ENCODE measurements at regions not wholly inside any gene's neighbourhood (a gene's known extent, or its start where the extent isn't known, plus 50 kb on each side); places are given as distances from the start of the nearest gene placed in this dataset.

- TF ChIP-seq HNF1A (IDR thresholded peaks at IDR 0.05; ENCODE audit: low read depth) (0 out of 2 replicates have a peak, but pooled peaks have one; percentile 61), HNF1A (CRISPR knock-in tag; IDR thresholded peaks at IDR 0.05; ENCODE audit: borderline replicate concordance) (peak; percentile 60; the same call in 1 of the 2 replicates), MIER3 (CRISPR knock-in tag; IDR thresholded peaks at IDR 0.05; ENCODE audit: borderline replicate concordance) (peak; percentile 87; the same call in 1 of the 2 replicates), ZNF644 (CRISPR knock-in tag; IDR thresholded peaks at IDR 0.05; ENCODE audit: low read depth) (peak; percentile 92), ZNF230 (CRISPR knock-in tag; IDR thresholded peaks at IDR 0.05) (no peak), ZNF292 (CRISPR knock-in tag; IDR thresholded peaks at IDR 0.05; ENCODE audit: borderline replicate concordance, low read depth) (peak; percentile 59; the same call in 1 of the 2 replicates), SIX4 (CRISPR knock-in tag; IDR thresholded peaks at IDR 0.05) (no peak), ZNF10 (CRISPR knock-in tag; IDR thresholded peaks at IDR 0.05; ENCODE audit: borderline replicate concordance, low read depth) (no peak), ZNF496 (CRISPR knock-in tag; IDR thresholded peaks at IDR 0.05; ENCODE audit: insufficient replicate concordance) (no peak), HCFC1 (IDR thresholded peaks at IDR 0.05; ENCODE audit: low read depth, low read length) (no peak), JARID2 (CRISPR knock-in tag; IDR thresholded peaks at IDR 0.05; ENCODE audit: insufficient replicate concordance) (no peak), ZNF839 (CRISPR knock-in tag; IDR thresholded peaks at IDR 0.05; ENCODE audit: borderline replicate concordance) (no peak), PCBP1 (IDR thresholded peaks at IDR 0.05; ENCODE audit: borderline replicate concordance, low read depth, low read length) (no peak), FOXP1 (IDR thresholded peaks at IDR 0.05) (0 out of 2 replicates have a peak, but pooled peaks have one; percentile 36), FOXP1 (CRISPR knock-in tag; IDR thresholded peaks at IDR 0.05) (peak; percentile 96), ZNF446 (CRISPR knock-in tag; IDR thresholded peaks at IDR 0.05) (no peak), ZNF572 (CRISPR knock-in tag; IDR thresholded peaks at IDR 0.05) (no peak), ZBTB26 (CRISPR knock-in tag; IDR thresholded peaks at IDR 0.05; ENCODE audit: borderline replicate concordance) (no peak), DBP (CRISPR knock-in tag; IDR thresholded peaks at IDR 0.05; ENCODE audit: not compliant biosample characterization) (no peak), ZNF12 (CRISPR knock-in tag; IDR thresholded peaks at IDR 0.05) (0 out of 2 replicates have a peak, but pooled peaks have one; percentile 70), ZNF567 (CRISPR knock-in tag; IDR thresholded peaks at IDR 0.05; ENCODE audit: borderline replicate concordance) (no peak), MNT (IDR thresholded peaks at IDR 0.05) (peak; percentile 13; the same call in 1 of the 2 replicates), ZFP82 (CRISPR knock-in tag; IDR thresholded peaks at IDR 0.05; ENCODE audit: borderline replicate concordance) (no peak), MTA3 (CRISPR knock-in tag; IDR thresholded peaks at IDR 0.05) (no peak), ZNF558 (CRISPR knock-in tag; IDR thresholded peaks at IDR 0.05; ENCODE audit: borderline replicate concordance) (no peak)
These were observed 188.6 kb upstream of the GATA6 start (continued) for GRCh38 chr18:21980744-21981143.
